IMR-90 (cell line): ENCODE measurements at regions not wholly inside any gene's neighbourhood (a gene's known extent, or its start where the extent isn't known, plus 50 kb on each side); places are given as distances from the start of the nearest gene placed in this dataset.

Experiments used
- ATAC-seq: fragments of 200-7000 bp; cut with Tn5 transposase; 2 replicates; pipeline ENCODE4 v1.9.1; 2020; ENCODE audit warnings: low read depth, mild to moderate bottlenecking, moderate library complexity
- BruUV-seq: library from RNA; stranded (reverse); fragments of 400-500 nt; replicated peaks from 2 replicates; lab custom pipeline; 2021; lab: Mats Ljungman, UMichigan
- CTCF ChIA-PET: fragments of 300-600 bp; formaldehyde crosslinking; extraction: SDS; loops from one replicate; lab custom pipeline; 2021; ENCODE audit warnings: antibody characterized with exemption; lab: Yijun Ruan, JAX
- POLR2A ChIA-PET: fragments of 300-600 bp; sonication (Branson Sonifier 250); formaldehyde crosslinking; loops from one replicate; lab custom pipeline; 2022; ENCODE audit warnings: antibody characterized with exemption; ENCODE audit not compliant: unreplicated experiment; lab: Charles Lee
- DNase-seq: peaks from one replicate; pipeline ENCODE4 v3.0.0; 2013
- H2AFZ ChIP-seq: replicated peaks from 2 replicates; pipeline ENCODE3; 2013; ENCODE audit warnings: low read length, mild to moderate bottlenecking; ENCODE audit not compliant: poor library complexity
- H2AK5ac ChIP-seq: 2 replicates; pipeline ENCODE4 v1.6.1; 2013; ENCODE audit warnings: low read depth, low read length, inconsistent platforms
- H2AK9ac ChIP-seq: replicated peaks from 2 replicates; pipeline ENCODE3; 2013; ENCODE audit warnings: mild to moderate bottlenecking, low read depth, low read length, moderate library complexity; ENCODE audit not compliant: poor library complexity
- H2BK120ac ChIP-seq: 2 replicates; pipeline ENCODE4 v1.6.1; 2013; ENCODE audit warnings: low read depth, low read length, inconsistent platforms
- H2BK15ac ChIP-seq: 3 replicates; pipeline ENCODE4 v1.6.1; 2013; ENCODE audit warnings: low read depth, low read length, inconsistent platforms
- H2BK20ac ChIP-seq: 2 replicates; pipeline ENCODE4 v1.6.1; 2013; ENCODE audit warnings: low read depth, mild to moderate bottlenecking, inconsistent platforms, low read length, moderate library complexity
- H2BK5ac ChIP-seq: 2 replicates; pipeline ENCODE4 v1.6.1; 2013; ENCODE audit warnings: mild to moderate bottlenecking, low read depth, low read length, inconsistent platforms; ENCODE audit not compliant: poor library complexity, severe bottlenecking
- H3K14ac ChIP-seq: replicated peaks from 2 replicates; pipeline ENCODE4 v1.6.1; 2013; ENCODE audit warnings: low read depth, low read length, inconsistent platforms
- H3K18ac ChIP-seq: 2 replicates; pipeline ENCODE4 v1.6.1; 2013; ENCODE audit warnings: low read depth, low read length, control low read depth
- H3K23ac ChIP-seq: 2 replicates; pipeline ENCODE4 v1.6.1; 2013; ENCODE audit warnings: low read depth, low read length, inconsistent platforms
- H3K27ac ChIP-seq: 2 replicates; pipeline ENCODE4 v1.5.1; 2013; ENCODE audit warnings: mild to moderate bottlenecking, control low read depth, low read length; ENCODE audit not compliant: insufficient read depth
- H3K27me3 ChIP-seq: 2 replicates; pipeline ENCODE4 v1.6.1; 2013; ENCODE audit warnings: low read length; ENCODE audit not compliant: control insufficient read depth, insufficient read depth
- H3K36me3 ChIP-seq: 2 replicates; pipeline ENCODE4 v1.6.1; 2013; ENCODE audit warnings: low read length, mixed read lengths; ENCODE audit not compliant: control insufficient read depth, insufficient read depth
- H3K4ac ChIP-seq: 2 replicates; pipeline ENCODE4 v1.6.1; 2013; ENCODE audit warnings: low read depth, low read length, inconsistent platforms
- H3K4me1 ChIP-seq: 2 replicates; pipeline ENCODE4 v1.6.1; 2013; ENCODE audit warnings: low read length, mixed read lengths; ENCODE audit not compliant: control insufficient read depth, insufficient read depth
- H3K4me2 ChIP-seq: 2 replicates; pipeline ENCODE4 v1.6.1; 2013; ENCODE audit warnings: low read depth, mild to moderate bottlenecking, control low read depth, low read length, moderate library complexity
- H3K4me3 ChIP-seq: 2 replicates; pipeline ENCODE4 v1.5.1; 2013; ENCODE audit warnings: low read depth, mild to moderate bottlenecking, control low read depth, low read length, moderate library complexity; ENCODE audit not compliant: insufficient read depth
- H3K56ac ChIP-seq: 2 replicates; pipeline ENCODE4 v1.6.1; 2013; ENCODE audit warnings: low read length, inconsistent platforms; ENCODE audit not compliant: insufficient read depth; ENCODE audit errors: extremely low read depth
- H3K79me1 ChIP-seq, 2 experiments: 2 replicates each; pipeline ENCODE4 v1.6.1; 2013; ENCODE audit warnings: low read length in 2 of 2, inconsistent platforms in 1 of 2, low read depth in 1 of 2
- H3K9ac ChIP-seq: 2 replicates; pipeline ENCODE4 v1.6.1; 2013; ENCODE audit warnings: low read depth, low read length, control low read depth
- H3K9me1 ChIP-seq: 2 replicates; pipeline ENCODE4 v1.6.1; 2013; ENCODE audit warnings: low read length, inconsistent platforms; ENCODE audit not compliant: insufficient read depth
- H3K9me3 ChIP-seq: 2 replicates; pipeline ENCODE4 v1.6.1; 2013; ENCODE audit warnings: low read length; ENCODE audit not compliant: control insufficient read depth, insufficient read depth
- H4K20me1 ChIP-seq: 2 replicates; pipeline ENCODE4 v1.6.1; 2013; ENCODE audit warnings: low read length, inconsistent platforms; ENCODE audit not compliant: insufficient read depth
- H4K5ac ChIP-seq: 2 replicates; pipeline ENCODE4 v1.6.1; 2013; ENCODE audit warnings: mild to moderate bottlenecking, low read depth, low read length, control low read depth
- H4K8ac ChIP-seq, 2 experiments: 2 replicates each; pipeline ENCODE4 v1.6.1; 2013; ENCODE audit warnings: low read depth in 2 of 2, low read length in 2 of 2, control low read depth in 1 of 2, inconsistent platforms in 1 of 2
- H4K91ac ChIP-seq: 2 replicates; pipeline ENCODE4 v1.6.1; 2013; ENCODE audit warnings: low read depth, low read length, inconsistent platforms; ENCODE audit not compliant: insufficient read depth
- BHLHE40 ChIP-seq: fragments of 150-350 bp; IDR thresholded peaks from 2 replicates; pipeline ENCODE4 v1.6.1; 2016; ENCODE audit warnings: mild to moderate bottlenecking, low read depth, low read length
- CEBPB ChIP-seq: IDR thresholded peaks from 2 replicates; pipeline ENCODE4 v1.6.1; 2012; ENCODE audit warnings: low read depth, low read length, improper control_type of control experiment
- CHD1 ChIP-seq: IDR thresholded peaks from 2 replicates; pipeline ENCODE4 v1.6.1; 2012; ENCODE audit warnings: low read depth, low read length, improper control_type of control experiment
- CTCF ChIP-seq: conservative IDR thresholded peaks from 2 replicates; pipeline ENCODE4 v1.5.1; 2012; ENCODE audit warnings: mild to moderate bottlenecking, low read depth, low read length, improper control_type of control experiment
- ELK1 ChIP-seq: fragments of 150-350 bp; IDR thresholded peaks from 2 replicates; pipeline ENCODE4 v1.6.1; 2016; ENCODE audit warnings: low read depth, mild to moderate bottlenecking, low read length, moderate library complexity, borderline replicate concordance
- FOS ChIP-seq: fragments of 150-350 bp; IDR thresholded peaks from 2 replicates; pipeline ENCODE4 v1.6.1; 2016; ENCODE audit warnings: low read depth, low read length
- MAFK ChIP-seq: IDR thresholded peaks from 2 replicates; pipeline ENCODE4 v1.6.1; 2012; ENCODE audit warnings: low read depth, low read length, improper control_type of control experiment
- MAZ ChIP-seq: IDR thresholded peaks from 2 replicates; pipeline ENCODE4 v1.6.1; 2012; ENCODE audit warnings: low read depth, mild to moderate bottlenecking, low read length, improper control_type of control experiment, moderate library complexity, borderline replicate concordance
- MXI1 ChIP-seq: IDR thresholded peaks from 2 replicates; pipeline ENCODE4 v1.6.1; 2012; ENCODE audit warnings: low read depth, mild to moderate bottlenecking, low read length, moderate library complexity, borderline replicate concordance
- NFE2L2 ChIP-seq: fragments of 150-350 bp; IDR thresholded peaks from 2 replicates; pipeline ENCODE4 v1.6.1; 2016; ENCODE audit warnings: low read depth, mild to moderate bottlenecking, low read length
- POLR2A ChIP-seq: IDR thresholded peaks from 2 replicates; pipeline ENCODE4 v1.6.1; 2012; ENCODE audit warnings: mild to moderate bottlenecking, low read depth, low read length
- RCOR1 ChIP-seq: IDR thresholded peaks from 2 replicates; pipeline ENCODE4 v1.6.1; 2012; ENCODE audit warnings: mild to moderate bottlenecking, low read length, improper control_type of control experiment; ENCODE audit not compliant: insufficient replicate concordance
- RFX5 ChIP-seq: IDR thresholded peaks from 2 replicates; pipeline ENCODE4 v1.8.0; 2012; ENCODE audit warnings: low read depth, mild to moderate bottlenecking, low read length, moderate library complexity
- SMC3 ChIP-seq: fragments of 150-350 bp; IDR thresholded peaks from 2 replicates; pipeline ENCODE4 v1.6.1; 2016; ENCODE audit warnings: low read depth, mild to moderate bottlenecking, antibody characterized with exemption, low read length, moderate library complexity
- USF2 ChIP-seq: fragments of 150-350 bp; IDR thresholded peaks from 2 replicates; pipeline ENCODE4 v1.6.1; 2017; ENCODE audit warnings: mild to moderate bottlenecking, antibody characterized with exemption, low read length, low read depth
- WGBS, 2 experiments: methylation state at CpG; one replicate each; pipeline versions ENCODE4 v1.1.5 to v1.1.7; 2013; ENCODE audit warnings: missing lambda C conversion rate in 2 of 2; ENCODE audit not compliant: insufficient read length in 1 of 2; ENCODE audit errors: extremely low coverage in 2 of 2; 5-methylcytosine and 5-hydroxymethylcytosine counted together
- dilution Hi-C: fragments of 300-500 bp; cut with HindIII; formaldehyde crosslinking; loops from one replicate; pipeline ENCODE4 v1.14.3; 2018; ENCODE audit warnings: low sequenced_read_pairs; ENCODE audit not compliant: unreplicated experiment
- in situ Hi-C: fragments of 300-500 bp; cut with MboI; formaldehyde crosslinking; loops from 3 replicates; pipeline ENCODE4 v1.14.3; 2019; ENCODE audit warnings: low sequenced_read_pairs, inconsistent platforms, mixed read lengths
- intact Hi-C: fragments of 100-400 bp; cut with micrococcal nuclease; formaldehyde crosslinking; loops from 2 replicates; pipeline ENCODE4 v1.10.0; 2022

DNA sequence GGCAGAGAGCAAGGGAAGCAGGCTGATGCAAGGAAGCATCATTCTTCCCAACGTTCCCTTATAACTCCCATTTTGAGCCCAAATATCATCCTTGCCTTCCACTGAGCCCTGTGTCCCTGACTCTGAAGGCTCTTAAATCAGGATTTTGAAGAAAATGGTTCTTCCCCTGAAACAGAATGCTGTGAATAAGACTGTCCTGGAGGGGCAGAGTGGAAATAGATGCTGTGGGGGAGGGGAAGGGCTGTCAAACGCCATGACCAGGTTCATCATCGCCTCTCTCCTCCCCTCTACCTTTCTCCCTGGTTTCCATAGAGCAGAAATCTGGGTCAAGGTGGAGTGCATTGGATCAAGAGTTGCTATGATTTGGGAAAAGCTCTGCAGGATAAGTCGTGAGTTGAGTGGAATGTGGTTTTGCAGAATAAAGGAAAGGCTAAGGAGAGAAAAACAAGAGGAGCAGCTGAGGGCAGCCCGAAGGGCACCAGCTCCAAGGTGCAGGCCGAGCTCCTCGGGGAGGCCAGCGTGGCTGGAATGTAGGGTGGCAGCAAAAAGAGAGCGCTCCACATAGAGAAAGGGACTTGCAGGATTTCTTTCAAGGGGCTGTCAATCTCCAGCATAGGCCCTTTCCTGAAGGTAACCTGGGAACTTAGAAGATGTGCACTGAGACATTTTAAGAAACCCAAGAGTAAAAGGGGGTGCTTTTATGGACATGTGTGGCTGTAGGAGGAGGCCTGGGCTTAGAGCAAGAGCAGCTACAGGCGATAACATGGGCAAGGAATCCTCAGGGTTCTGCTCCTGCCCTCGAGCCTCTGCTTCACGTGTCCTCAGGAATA lies 120.8 kb upstream of the CDYL start:
- Histone ChIP-seq H3K79me1 (no peaks in the 10 kb centered on the region), H4K5ac (no peak overlapping the region), H2AFZ (no peak overlapping the region), H2BK5ac (no peak overlapping the region), H3K4me1 (no peaks in the 10 kb centered on the region), H4K8ac (no peak overlapping the region), H3K4me3 (no peak overlapping the region), H2AK5ac (no peak overlapping the region), H2BK120ac (no peak overlapping the region), H4K91ac (no peak overlapping the region), H3K36me3 (no peaks in the 10 kb centered on the region), H4K20me1 (no peaks in the 10 kb centered on the region), H3K9me1 (no peaks in the 10 kb centered on the region; the same call in 1 of the 2 replicates), H2AK9ac (no peak overlapping the region), H3K9ac (no peak overlapping the region), H3K4ac (no peak overlapping the region), H3K27ac (no peak overlapping the region), H3K4me2 (no peak overlapping the region), H3K23ac (no peak overlapping the region), H3K14ac (no peak overlapping the region), H3K9me3 (no peaks in the 10 kb centered on the region), H2BK20ac (no peak overlapping the region), H3K27me3 (no peaks in the 10 kb centered on the region), H3K18ac (no peak overlapping the region), H2BK15ac (no peak overlapping the region), H3K56ac (no peak overlapping the region)
- POLR2A ChIA-PET = interaction anchor here (0.6 kb wide), 1 partner anchor 9 kb away, joined by 3 read pairs; no protein-coding TSS in a partner anchor
- ATAC-seq (no peak), DNase-seq (no peak)
- 56% methylated on average over 2 of the region's 12 CpGs; no CpG with 5 or more reads in 1 of the 2 experiments for WGBS, 2 experiments
- no TSS peak for BruUV-seq
- dilution Hi-C loops = no loop called here
- intact Hi-C loops = no loop called here
- in situ Hi-C loops = no loop called here
- CTCF ChIA-PET = no interaction called here
- TF ChIP-seq CEBPB (no peak), POLR2A (no peak), FOS (no peak), MAFK (no peak), RCOR1 (no peak), ELK1 (no peak), MXI1 (no peak), BHLHE40 (no peak), RFX5 (no peak), NFE2L2 (no peak), SMC3 (no peak), MAZ (no peak), USF2 (no peak), CTCF (no peak), CHD1 (no peak)
